ENCODE measurements at regions not wholly inside any gene's neighbourhood (a gene's known extent, or its start where the extent isn't known, plus 50 kb on each side); places are given as distances from the start of the nearest gene placed in this dataset.
"Not testable (repeated sequence)": the region's sequence is repeated elsewhere in the genome, so short reads cannot be mapped to it uniquely, and the experiment has no call there.

- intact Hi-C loops (cut with DNase I): no loop called here
- no peak for DNase-seq (ENCODE audit: low spot score)
These were observed 328.2 kb upstream of the COL3A1 start for GRCh38 chr2:188645986-188646385.

- no peak for DNase-seq (ENCODE audit: low spot score)
- intact Hi-C loops (cut with DNase I): no loop called here
These were observed 326.6 kb upstream of the COL3A1 start for GRCh38 chr2:188647430-188648070.

GRCh38 chr2:188659656-188660406 lies 314.3 kb upstream of the COL3A1 start:
- intact Hi-C loops (cut with DNase I): no loop called here
- DNase-seq (ENCODE audit: low spot score): no peak

GRCh38 chr2:188663301-188663700 lies 310.9 kb upstream of the COL3A1 start:
- intact Hi-C loops (cut with DNase I): no loop called here
- no peak for DNase-seq (ENCODE audit: low spot score)

GRCh38 chr2:188664416-188664815 lies 309.8 kb upstream of the COL3A1 start:
- DNase-seq (ENCODE audit: low spot score): no peak
- intact Hi-C loops (cut with DNase I): no loop called here

- intact Hi-C loops (cut with DNase I): no loop called here
These were observed 309.1 kb upstream of the COL3A1 start for GRCh38 chr2:188664951-188665595.

GRCh38 chr2:188665727-188666304 lies 308.4 kb upstream of the COL3A1 start:
- intact Hi-C loops (cut with DNase I): no loop called here

More at GRCh38 chr2:188664951-188665595, 309.1 kb upstream of the COL3A1 start:
- no peak for DNase-seq (ENCODE audit: low spot score)

GRCh38 chr2:188666503-188666902 lies 307.7 kb upstream of the COL3A1 start:
- intact Hi-C loops (cut with DNase I): no loop called here
- no peak for DNase-seq (ENCODE audit: low spot score)

More at GRCh38 chr2:188665727-188666304, 308.4 kb upstream of the COL3A1 start:
- no peak for DNase-seq (ENCODE audit: low spot score)

GRCh38 chr2:188668017-188668680 lies 306.0 kb upstream of the COL3A1 start:
- intact Hi-C loops (cut with DNase I): no loop called here
- DNase-seq (ENCODE audit: low spot score): no peak

- intact Hi-C loops (cut with DNase I): no loop called here
- DNase-seq (ENCODE audit: low spot score): no peak
These were observed 298.7 kb upstream of the COL3A1 start for GRCh38 chr2:188675391-188676009.

GRCh38 chr2:188676010-188676400 lies 298.2 kb upstream of the COL3A1 start:
- DNase-seq (ENCODE audit: low spot score): no peak
- intact Hi-C loops (cut with DNase I): no loop called here

- no peak for DNase-seq (ENCODE audit: low spot score)
- intact Hi-C loops (cut with DNase I): no loop called here
These were observed 297.0 kb upstream of the COL3A1 start for GRCh38 chr2:188677142-188677541.

GRCh38 chr2:188678882-188679281 lies 295.3 kb upstream of the COL3A1 start:
- DNase-seq (ENCODE audit: low spot score): no peak
- intact Hi-C loops (cut with DNase I): no loop called here

- intact Hi-C loops (cut with DNase I): no loop called here
- no peak for DNase-seq (ENCODE audit: low spot score)
These were observed 291.3 kb upstream of the COL3A1 start for GRCh38 chr2:188682838-188683237.

- intact Hi-C loops (cut with DNase I): no loop called here
- no peak for DNase-seq (ENCODE audit: low spot score)
These were observed 289.4 kb upstream of the COL3A1 start for GRCh38 chr2:188684795-188685194.

- no peak for DNase-seq (ENCODE audit: low spot score)
- intact Hi-C loops (cut with DNase I): no loop called here
These were observed 281.1 kb upstream of the COL3A1 start for GRCh38 chr2:188693111-188693510.

GRCh38 chr2:188693771-188694170 lies 280.4 kb upstream of the COL3A1 start:
- intact Hi-C loops (cut with DNase I): no loop called here
- no peak for DNase-seq (ENCODE audit: low spot score)

- intact Hi-C loops (cut with DNase I): no loop called here
- no peak for DNase-seq (ENCODE audit: low spot score)
These were observed 278.2 kb upstream of the COL3A1 start for GRCh38 chr2:188695953-188696352.

- DNase-seq (ENCODE audit: low spot score); intact Hi-C loops (cut with DNase I): not testable (repeated sequence)
These were observed 276.0 kb upstream of the COL3A1 start for GRCh38 chr2:188698151-188698550.
